ENCODE measurements at regions not wholly inside any gene's neighbourhood (a gene's known extent, or its start where the extent isn't known, plus 50 kb on each side); places are given as distances from the start of the nearest gene placed in this dataset.

DNA sequence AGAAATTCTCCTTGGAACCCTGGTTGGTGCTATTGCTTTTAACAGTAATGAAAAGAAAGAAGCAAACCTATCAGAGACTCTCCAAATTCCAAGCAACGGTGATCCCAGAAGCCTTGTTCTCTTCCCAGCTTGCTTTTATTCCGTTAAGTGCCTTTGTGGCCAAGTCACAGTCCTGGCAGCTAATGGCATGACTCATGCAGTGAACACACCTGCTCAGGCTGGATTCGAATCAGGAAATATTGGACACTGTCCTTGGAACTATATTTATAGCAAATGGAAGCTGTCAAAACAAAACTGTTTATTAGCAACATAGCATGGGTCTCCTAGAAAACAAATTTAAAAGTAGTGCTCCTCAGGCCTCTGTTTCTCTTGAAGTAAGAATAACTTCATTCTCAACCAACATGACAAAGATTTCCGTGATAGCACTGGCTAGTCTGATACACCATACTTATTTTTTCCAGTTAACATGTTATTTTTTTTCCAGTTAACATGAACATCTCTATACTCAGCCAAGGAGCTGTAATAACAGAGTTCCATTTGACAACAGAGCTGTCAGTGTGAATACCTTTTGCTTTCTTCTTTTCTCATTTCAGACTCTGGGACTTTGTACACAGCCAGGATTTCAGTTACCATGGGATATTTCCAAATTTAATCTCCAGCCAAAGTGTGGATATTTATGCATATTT lies 502.4 kb downstream of the GADD45G start:
- Mint-ChIP-seq H3K4me3 (ENCODE audit: unreplicated experiment) (no peak overlapping the region), H3K36me3 (ENCODE audit: insufficient read depth, unreplicated experiment) (no peaks in the 10 kb centered on the region), H3K27ac (ENCODE audit: unreplicated experiment) (no peak overlapping the region), H3K9me3 (ENCODE audit: unreplicated experiment) (no peaks in the 10 kb centered on the region), H3K4me1 (ENCODE audit: low read depth, unreplicated experiment) (no peaks in the 10 kb centered on the region), H3K27me3 (ENCODE audit: insufficient read depth, unreplicated experiment) (no peaks in the 10 kb centered on the region)
- intact Hi-C loops (cut with micrococcal nuclease; ENCODE audit: unreplicated experiment) = no loop called here
- no peak overlapping the region for H3K4me3 ChIP-seq (ENCODE audit: low read depth, low read length)
- H3K4me1 ChIP-seq = no peaks in the 10 kb centered on the region
- no peaks in the 10 kb centered on the region for H3K36me3 ChIP-seq (ENCODE audit: control insufficient read depth, insufficient read depth, low read length)
- no peaks in the 10 kb centered on the region for H3K27me3 ChIP-seq (replicated peaks; ENCODE audit: control insufficient read depth, insufficient read depth, low read length)
- POLR2A ChIA-PET = no interaction called here
- TF ChIP-seq, protein P1, sequence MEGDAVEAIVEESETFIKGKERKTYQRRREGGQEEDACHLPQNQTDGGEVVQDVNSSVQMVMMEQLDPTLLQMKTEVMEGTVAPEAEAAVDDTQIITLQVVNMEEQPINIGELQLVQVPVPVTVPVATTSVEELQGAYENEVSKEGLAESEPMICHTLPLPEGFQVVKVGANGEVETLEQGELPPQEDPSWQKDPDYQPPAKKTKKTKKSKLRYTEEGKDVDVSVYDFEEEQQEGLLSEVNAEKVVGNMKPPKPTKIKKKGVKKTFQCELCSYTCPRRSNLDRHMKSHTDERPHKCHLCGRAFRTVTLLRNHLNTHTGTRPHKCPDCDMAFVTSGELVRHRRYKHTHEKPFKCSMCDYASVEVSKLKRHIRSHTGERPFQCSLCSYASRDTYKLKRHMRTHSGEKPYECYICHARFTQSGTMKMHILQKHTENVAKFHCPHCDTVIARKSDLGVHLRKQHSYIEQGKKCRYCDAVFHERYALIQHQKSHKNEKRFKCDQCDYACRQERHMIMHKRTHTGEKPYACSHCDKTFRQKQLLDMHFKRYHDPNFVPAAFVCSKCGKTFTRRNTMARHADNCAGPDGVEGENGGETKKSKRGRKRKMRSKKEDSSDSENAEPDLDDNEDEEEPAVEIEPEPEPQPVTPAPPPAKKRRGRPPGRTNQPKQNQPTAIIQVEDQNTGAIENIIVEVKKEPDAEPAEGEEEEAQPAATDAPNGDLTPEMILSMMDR (IDR thresholded peaks at IDR 0.05; ENCODE audit: insufficient read depth in 1 of 2, low read depth in 1 of 2, low read length in 1 of 2, severe bottlenecking in 1 of 2, unreplicated experiment in 1 of 2) = no peak
- no peak for DNase-seq
- no peaks in the 10 kb centered on the region for H3K9me3 ChIP-seq
- CTCF ChIA-PET = interaction anchor here (0.8 kb wide), 1 partner anchor 503 kb away, joined by 4 read pairs; no protein-coding TSS in a partner anchor
- no TSS peak for BruUV-seq (replicated peaks)

DNA sequence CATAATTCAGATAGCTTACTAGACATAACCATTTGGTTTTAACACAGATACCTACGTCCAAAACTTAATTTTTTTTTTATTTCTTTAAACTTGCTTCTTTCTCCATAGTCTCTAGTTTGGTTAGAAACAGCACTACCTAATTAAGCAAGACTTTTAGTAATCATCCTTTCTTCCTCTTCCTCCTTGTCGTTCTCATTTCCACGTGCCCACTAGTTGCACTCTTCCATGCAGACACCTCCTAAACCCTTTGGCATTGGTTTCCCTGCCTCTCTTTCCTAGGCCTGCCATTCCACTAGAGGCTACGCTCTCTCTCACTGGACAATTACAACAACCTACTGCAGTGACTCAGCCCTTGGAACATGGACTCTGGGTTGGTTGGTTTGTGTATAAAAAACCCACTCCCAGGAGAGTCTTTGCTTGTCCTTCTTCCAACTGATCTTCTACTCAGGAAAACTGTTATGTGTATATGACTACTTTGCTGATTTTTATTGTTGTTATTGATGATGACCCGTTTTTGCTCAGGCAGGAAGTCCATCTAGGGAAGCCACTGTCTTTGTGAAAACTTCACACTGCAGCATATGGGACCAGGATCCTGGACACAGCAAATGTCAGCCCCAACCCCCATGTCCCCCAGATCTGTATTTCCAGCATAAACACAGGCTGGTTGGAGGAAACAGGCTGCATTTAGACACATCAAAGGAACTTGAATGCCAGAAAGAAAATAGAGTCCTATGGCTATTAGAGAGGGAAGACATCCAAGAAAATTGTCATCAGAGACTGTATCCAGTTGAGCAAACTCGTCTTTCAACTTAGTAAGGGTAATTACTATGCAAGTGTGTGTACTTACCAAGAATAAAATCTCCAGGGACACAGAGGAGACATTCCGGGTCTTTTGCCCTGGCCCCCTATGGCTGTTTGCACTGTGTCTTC lies 503.2 kb downstream of the GADD45G start:
- no peaks in the 10 kb centered on the region for H3K4me1 Mint-ChIP-seq (ENCODE audit: low read depth, unreplicated experiment)
- intact Hi-C loops (cut with micrococcal nuclease; ENCODE audit: unreplicated experiment) = no loop called here
- ChIA-PET CTCF (no interaction called here), POLR2A (no interaction called here)
- DNase-seq = no peak
- Histone ChIP-seq H3K9me3 (no peaks in the 10 kb centered on the region), H3K4me1 (no peaks in the 10 kb centered on the region), H3K4me3 (ENCODE audit: low read depth, low read length) (no peak overlapping the region), H3K36me3 (ENCODE audit: control insufficient read depth, insufficient read depth, low read length) (no peaks in the 10 kb centered on the region), H3K27me3 (replicated peaks; ENCODE audit: control insufficient read depth, insufficient read depth, low read length) (no peaks in the 10 kb centered on the region)
- BruUV-seq (replicated peaks) = no TSS peak
- H3K36me3 Mint-ChIP-seq (ENCODE audit: insufficient read depth, unreplicated experiment) = no peaks in the 10 kb centered on the region
- H3K27me3 Mint-ChIP-seq (ENCODE audit: insufficient read depth, unreplicated experiment) = no peaks in the 10 kb centered on the region
- H3K9me3 Mint-ChIP-seq (ENCODE audit: unreplicated experiment) = no peaks in the 10 kb centered on the region
- H3K27ac Mint-ChIP-seq (ENCODE audit: unreplicated experiment) = no peak overlapping the region
- TF ChIP-seq, protein P1 (IDR thresholded peaks at IDR 0.05; ENCODE audit: insufficient read depth in 1 of 2, low read depth in 1 of 2, low read length in 1 of 2, severe bottlenecking in 1 of 2, unreplicated experiment in 1 of 2) = no peak
- no peak overlapping the region for H3K4me3 Mint-ChIP-seq (ENCODE audit: unreplicated experiment)

DNA sequence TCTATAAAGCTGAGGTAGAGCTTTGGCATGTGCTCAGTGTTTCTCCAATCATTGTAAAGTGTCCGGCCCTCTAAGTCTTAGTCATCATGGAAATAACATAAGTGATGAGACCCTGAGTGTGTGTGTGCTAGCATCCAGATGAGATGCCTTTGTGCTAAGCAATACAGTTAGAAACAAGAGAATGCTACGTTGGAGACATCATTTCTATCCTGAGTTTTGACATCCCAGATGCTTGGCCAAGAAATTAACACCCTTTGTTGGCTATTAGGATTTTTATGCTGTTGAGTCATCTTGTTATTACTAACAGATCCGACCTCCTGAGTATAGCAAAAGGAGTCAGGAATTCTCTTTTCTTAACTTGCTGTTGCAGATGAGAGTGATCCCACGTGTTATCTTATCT lies 508.0 kb downstream of the GADD45G start:
- no peaks in the 10 kb centered on the region for H3K36me3 ChIP-seq (ENCODE audit: control insufficient read depth, insufficient read depth, low read length)
- TF ChIP-seq, protein P1 (IDR thresholded peaks at IDR 0.05; ENCODE audit: insufficient read depth in 1 of 2, low read depth in 1 of 2, low read length in 1 of 2, severe bottlenecking in 1 of 2, unreplicated experiment in 1 of 2) = no peak
- ChIA-PET CTCF (interaction anchor here (0.7 kb wide), 1 partner anchor 520 kb away, joined by 5 read pairs; no protein-coding TSS in a partner anchor), POLR2A (no interaction called here)
- BruUV-seq (replicated peaks) = no TSS peak
- Mint-ChIP-seq H3K4me3 (ENCODE audit: unreplicated experiment) (no peak overlapping the region), H3K4me1 (ENCODE audit: low read depth, unreplicated experiment) (no peaks in the 10 kb centered on the region), H3K9me3 (ENCODE audit: unreplicated experiment) (no peaks in the 10 kb centered on the region), H3K27ac (ENCODE audit: unreplicated experiment) (no peak overlapping the region), H3K36me3 (ENCODE audit: insufficient read depth, unreplicated experiment) (no peaks in the 10 kb centered on the region), H3K27me3 (ENCODE audit: insufficient read depth, unreplicated experiment) (no peaks in the 10 kb centered on the region)
- DNase-seq = no peak
- no peaks in the 10 kb centered on the region for H3K4me1 ChIP-seq
- intact Hi-C loops (cut with micrococcal nuclease; ENCODE audit: unreplicated experiment) = no loop called here
- H3K9me3 ChIP-seq = no peaks in the 10 kb centered on the region
- no peaks in the 10 kb centered on the region for H3K27me3 ChIP-seq (replicated peaks; ENCODE audit: control insufficient read depth, insufficient read depth, low read length)
- no peak overlapping the region for H3K4me3 ChIP-seq (ENCODE audit: low read depth, low read length)

Data from Caco-2 (cell line).